IMR-90 (cell line): ENCODE measurements at regions not wholly inside any gene's neighbourhood (a gene's known extent, or its start where the extent isn't known, plus 50 kb on each side); places are given as distances from the start of the nearest gene placed in this dataset.
"Not testable (repeated sequence)": the region's sequence is repeated elsewhere in the genome, so short reads cannot be mapped to it uniquely, and the experiment has no call there.

Source experiments
- MAZ ChIP-seq: IDR thresholded peaks from 2 replicates; pipeline ENCODE4 v1.6.1; 2012; ENCODE audit warnings: low read depth, mild to moderate bottlenecking, low read length, improper control_type of control experiment, moderate library complexity, borderline replicate concordance
- MXI1 ChIP-seq: IDR thresholded peaks from 2 replicates; pipeline ENCODE4 v1.6.1; 2012; ENCODE audit warnings: low read depth, mild to moderate bottlenecking, low read length, moderate library complexity, borderline replicate concordance
- TF ChIP-seq, protein P1 (sequence below): conservative IDR thresholded peaks from 2 replicates; pipeline ENCODE4 v1.5.1; 2012; ENCODE audit warnings: mild to moderate bottlenecking, low read depth, low read length, improper control_type of control experiment
- TF ChIP-seq, protein P2 (sequence below): fragments of 150-350 bp; IDR thresholded peaks from 2 replicates; pipeline ENCODE4 v1.6.1; 2017; ENCODE audit warnings: mild to moderate bottlenecking, antibody characterized with exemption, low read length, low read depth

GRCh38 chr2:87222131-87222530, 200.5 kb upstream of the PLGLB1 start:
- TF ChIP-seq, protein P1, sequence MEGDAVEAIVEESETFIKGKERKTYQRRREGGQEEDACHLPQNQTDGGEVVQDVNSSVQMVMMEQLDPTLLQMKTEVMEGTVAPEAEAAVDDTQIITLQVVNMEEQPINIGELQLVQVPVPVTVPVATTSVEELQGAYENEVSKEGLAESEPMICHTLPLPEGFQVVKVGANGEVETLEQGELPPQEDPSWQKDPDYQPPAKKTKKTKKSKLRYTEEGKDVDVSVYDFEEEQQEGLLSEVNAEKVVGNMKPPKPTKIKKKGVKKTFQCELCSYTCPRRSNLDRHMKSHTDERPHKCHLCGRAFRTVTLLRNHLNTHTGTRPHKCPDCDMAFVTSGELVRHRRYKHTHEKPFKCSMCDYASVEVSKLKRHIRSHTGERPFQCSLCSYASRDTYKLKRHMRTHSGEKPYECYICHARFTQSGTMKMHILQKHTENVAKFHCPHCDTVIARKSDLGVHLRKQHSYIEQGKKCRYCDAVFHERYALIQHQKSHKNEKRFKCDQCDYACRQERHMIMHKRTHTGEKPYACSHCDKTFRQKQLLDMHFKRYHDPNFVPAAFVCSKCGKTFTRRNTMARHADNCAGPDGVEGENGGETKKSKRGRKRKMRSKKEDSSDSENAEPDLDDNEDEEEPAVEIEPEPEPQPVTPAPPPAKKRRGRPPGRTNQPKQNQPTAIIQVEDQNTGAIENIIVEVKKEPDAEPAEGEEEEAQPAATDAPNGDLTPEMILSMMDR, result not testable (repeated sequence)
- TF ChIP-seq, protein P2, sequence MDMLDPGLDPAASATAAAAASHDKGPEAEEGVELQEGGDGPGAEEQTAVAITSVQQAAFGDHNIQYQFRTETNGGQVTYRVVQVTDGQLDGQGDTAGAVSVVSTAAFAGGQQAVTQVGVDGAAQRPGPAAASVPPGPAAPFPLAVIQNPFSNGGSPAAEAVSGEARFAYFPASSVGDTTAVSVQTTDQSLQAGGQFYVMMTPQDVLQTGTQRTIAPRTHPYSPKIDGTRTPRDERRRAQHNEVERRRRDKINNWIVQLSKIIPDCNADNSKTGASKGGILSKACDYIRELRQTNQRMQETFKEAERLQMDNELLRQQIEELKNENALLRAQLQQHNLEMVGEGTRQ, result not testable (repeated sequence)
- not testable (repeated sequence) for TF ChIP-seq MAZ, MXI1
